ENCODE measurements at regions not wholly inside any gene's neighbourhood (a gene's known extent, or its start where the extent isn't known, plus 50 kb on each side); places are given as distances from the start of the nearest gene placed in this dataset.

- H3K4me1 ChIP-seq (ENCODE audit: low read length): no peaks in the 10 kb centered on the region
Observed at GRCh38 chr14:101435546-101435945, 125.7 kb upstream of the DIO3 start.

GRCh38 chr14:101439023-101439422 is 122.3 kb upstream of the DIO3 start:
- Histone ChIP-seq H3K79me2 (ENCODE audit: low read length) (no peaks in the 10 kb centered on the region), H3K4me3 (ENCODE audit: low read length) (no peak overlapping the region), H2AFZ (ENCODE audit: low read depth, low read length) (no peak overlapping the region), H3K9me3 (ENCODE audit: insufficient read depth, low read length) (no peaks in the 10 kb centered on the region), H3K4me2 (ENCODE audit: low read length) (no peak overlapping the region), H3K4me1 (ENCODE audit: low read length) (no peaks in the 10 kb centered on the region), H3K36me3 (replicated peaks; ENCODE audit: low read depth, low read length) (no peaks in the 10 kb centered on the region), H3K9ac (ENCODE audit: low read length) (no peak overlapping the region), H3K27ac (ENCODE audit: low read length) (no peak overlapping the region), H4K20me1 (ENCODE audit: insufficient read depth, low read length) (no peaks in the 10 kb centered on the region), H3K27me3 (ENCODE audit: low read depth, low read length) (no peaks in the 10 kb centered on the region)
- no peak for TF ChIP-seq EZH2phosphoT487 (IDR thresholded peaks at IDR 0.05; ENCODE audit: low read depth)
- TF ChIP-seq, protein P1, sequence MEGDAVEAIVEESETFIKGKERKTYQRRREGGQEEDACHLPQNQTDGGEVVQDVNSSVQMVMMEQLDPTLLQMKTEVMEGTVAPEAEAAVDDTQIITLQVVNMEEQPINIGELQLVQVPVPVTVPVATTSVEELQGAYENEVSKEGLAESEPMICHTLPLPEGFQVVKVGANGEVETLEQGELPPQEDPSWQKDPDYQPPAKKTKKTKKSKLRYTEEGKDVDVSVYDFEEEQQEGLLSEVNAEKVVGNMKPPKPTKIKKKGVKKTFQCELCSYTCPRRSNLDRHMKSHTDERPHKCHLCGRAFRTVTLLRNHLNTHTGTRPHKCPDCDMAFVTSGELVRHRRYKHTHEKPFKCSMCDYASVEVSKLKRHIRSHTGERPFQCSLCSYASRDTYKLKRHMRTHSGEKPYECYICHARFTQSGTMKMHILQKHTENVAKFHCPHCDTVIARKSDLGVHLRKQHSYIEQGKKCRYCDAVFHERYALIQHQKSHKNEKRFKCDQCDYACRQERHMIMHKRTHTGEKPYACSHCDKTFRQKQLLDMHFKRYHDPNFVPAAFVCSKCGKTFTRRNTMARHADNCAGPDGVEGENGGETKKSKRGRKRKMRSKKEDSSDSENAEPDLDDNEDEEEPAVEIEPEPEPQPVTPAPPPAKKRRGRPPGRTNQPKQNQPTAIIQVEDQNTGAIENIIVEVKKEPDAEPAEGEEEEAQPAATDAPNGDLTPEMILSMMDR (IDR thresholded peaks at IDR 0.05; ENCODE audit: low read depth, low read length): no peak

More at GRCh38 chr14:101435546-101435945, 125.7 kb upstream of the DIO3 start:
- no peaks in the 10 kb centered on the region for H3K9me3 ChIP-seq (ENCODE audit: insufficient read depth, low read length)
- no peak for TF ChIP-seq EZH2phosphoT487 (IDR thresholded peaks at IDR 0.05; ENCODE audit: low read depth)
- TF ChIP-seq, protein P1 (IDR thresholded peaks at IDR 0.05; ENCODE audit: low read depth, low read length): no peak
- no peaks in the 10 kb centered on the region for H3K36me3 ChIP-seq (replicated peaks; ENCODE audit: low read depth, low read length)
- H3K4me2 ChIP-seq (ENCODE audit: low read length): no peak overlapping the region
- no peak overlapping the region for H3K27ac ChIP-seq (ENCODE audit: low read length)
- no peaks in the 10 kb centered on the region for H4K20me1 ChIP-seq (ENCODE audit: insufficient read depth, low read length)
- no peaks in the 10 kb centered on the region for H3K79me2 ChIP-seq (ENCODE audit: low read length)
- no peak overlapping the region for H3K9ac ChIP-seq (ENCODE audit: low read length)
- no peak overlapping the region for H2AFZ ChIP-seq (ENCODE audit: low read depth, low read length)
- no peak overlapping the region for H3K4me3 ChIP-seq (ENCODE audit: low read length)
- no peaks in the 10 kb centered on the region for H3K27me3 ChIP-seq (ENCODE audit: low read depth, low read length)

DNA sequence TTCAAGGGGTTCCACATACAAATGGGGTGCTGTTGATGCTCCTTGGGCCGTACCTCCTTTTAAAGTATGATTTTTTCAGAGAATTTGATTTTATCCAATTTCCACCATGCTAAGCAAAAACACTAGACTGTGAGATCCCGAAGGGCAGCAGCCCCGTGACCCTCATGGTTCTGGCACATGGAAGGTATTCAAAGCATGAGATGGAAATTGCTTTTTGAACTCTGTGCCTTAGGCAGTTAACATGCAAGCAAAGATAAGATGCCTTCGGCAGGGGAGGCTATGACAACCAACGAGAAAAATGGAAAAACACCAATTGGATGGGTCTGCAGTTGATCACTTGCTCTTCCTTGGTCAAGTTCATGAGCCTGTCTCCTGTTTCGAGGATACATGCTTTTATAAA is 120.8 kb upstream of the DIO3 start:
- Histone ChIP-seq H3K79me2 (ENCODE audit: low read length) (no peaks in the 10 kb centered on the region), H3K27me3 (ENCODE audit: low read depth, low read length) (no peaks in the 10 kb centered on the region), H3K36me3 (replicated peaks; ENCODE audit: low read depth, low read length) (no peaks in the 10 kb centered on the region), H3K9ac (ENCODE audit: low read length) (no peak overlapping the region), H4K20me1 (ENCODE audit: insufficient read depth, low read length) (no peaks in the 10 kb centered on the region), H2AFZ (ENCODE audit: low read depth, low read length) (no peak overlapping the region), H3K27ac (ENCODE audit: low read length) (no peak overlapping the region), H3K4me3 (ENCODE audit: low read length) (no peak overlapping the region), H3K4me1 (ENCODE audit: low read length) (no peaks in the 10 kb centered on the region), H3K9me3 (ENCODE audit: insufficient read depth, low read length) (no peaks in the 10 kb centered on the region), H3K4me2 (ENCODE audit: low read length) (no peak overlapping the region)
- TF ChIP-seq, protein P1 (IDR thresholded peaks at IDR 0.05; ENCODE audit: low read depth, low read length): no peak
- no peak for TF ChIP-seq EZH2phosphoT487 (IDR thresholded peaks at IDR 0.05; ENCODE audit: low read depth)

DNA sequence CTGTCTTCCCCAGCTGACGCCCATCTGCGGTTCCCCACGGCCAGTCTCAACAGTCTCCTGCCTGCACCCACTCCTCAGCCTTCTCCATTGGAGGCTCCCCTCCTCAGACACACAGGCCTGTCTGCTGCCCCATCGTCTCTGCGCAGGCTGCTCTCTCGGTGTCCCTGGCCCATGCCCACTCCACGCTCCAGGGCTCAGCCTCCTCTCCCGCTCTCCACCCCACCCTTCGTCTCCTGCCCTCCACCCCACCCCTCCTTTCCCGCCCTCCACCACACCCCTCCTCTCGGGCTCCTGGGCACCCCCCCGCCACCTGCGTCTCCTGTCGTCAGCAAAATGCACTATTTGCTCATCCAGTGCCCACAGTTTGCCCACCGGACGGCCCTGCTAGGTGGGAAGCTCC is 119.6 kb upstream of the DIO3 start:
- H3K27ac ChIP-seq (ENCODE audit: low read length): no peak overlapping the region

More for the DNA sequence above, 119.6 kb upstream of the DIO3 start:
- Histone ChIP-seq H2AFZ (ENCODE audit: low read depth, low read length) (no peak overlapping the region), H3K4me1 (ENCODE audit: low read length) (no peaks in the 10 kb centered on the region), H3K4me3 (ENCODE audit: low read length) (no peak overlapping the region), H3K27me3 (ENCODE audit: low read depth, low read length) (no peaks in the 10 kb centered on the region), H3K36me3 (replicated peaks; ENCODE audit: low read depth, low read length) (no peaks in the 10 kb centered on the region), H3K9me3 (ENCODE audit: insufficient read depth, low read length) (no peaks in the 10 kb centered on the region), H4K20me1 (ENCODE audit: insufficient read depth, low read length) (no peaks in the 10 kb centered on the region), H3K9ac (ENCODE audit: low read length) (no peak overlapping the region), H3K4me2 (ENCODE audit: low read length) (no peak overlapping the region), H3K79me2 (ENCODE audit: low read length) (no peaks in the 10 kb centered on the region)
- no peak for TF ChIP-seq EZH2phosphoT487 (IDR thresholded peaks at IDR 0.05; ENCODE audit: low read depth)
- TF ChIP-seq, protein P1 (IDR thresholded peaks at IDR 0.05; ENCODE audit: low read depth, low read length): no peak

All from OCI-LY3 (cell line).